GM12892 (cell line): ENCODE measurements at regions not wholly inside any gene's neighbourhood (a gene's known extent, or its start where the extent isn't known, plus 50 kb on each side); places are given as distances from the start of the nearest gene placed in this dataset.

Source experiments
- DNase-seq: peaks from one replicate; pipeline ENCODE4 v3.0.0; 2011; ENCODE audit not compliant: insufficient read length
- FAIRE-seq: peaks from 2 replicates; lab custom pipeline; 2011; peaks lifted over from hg19 to GRCh38; lab: Jason Lieb, UNC
- POLR2A ChIP-seq: IDR thresholded peaks from 2 replicates; pipeline ENCODE4 v1.6.1; 2011; ENCODE audit warnings: low read depth, low read length, control low read depth
- POLR2AphosphoS5 ChIP-seq: IDR thresholded peaks from 2 replicates; pipeline ENCODE4 v1.6.1; 2011; ENCODE audit warnings: low read depth, low read length, control low read depth
- TAF1 ChIP-seq: IDR thresholded peaks from 2 replicates; pipeline ENCODE4 v1.6.1; 2011; ENCODE audit warnings: low read depth, mild to moderate bottlenecking, control low read depth, low read length, borderline replicate concordance

DNA sequence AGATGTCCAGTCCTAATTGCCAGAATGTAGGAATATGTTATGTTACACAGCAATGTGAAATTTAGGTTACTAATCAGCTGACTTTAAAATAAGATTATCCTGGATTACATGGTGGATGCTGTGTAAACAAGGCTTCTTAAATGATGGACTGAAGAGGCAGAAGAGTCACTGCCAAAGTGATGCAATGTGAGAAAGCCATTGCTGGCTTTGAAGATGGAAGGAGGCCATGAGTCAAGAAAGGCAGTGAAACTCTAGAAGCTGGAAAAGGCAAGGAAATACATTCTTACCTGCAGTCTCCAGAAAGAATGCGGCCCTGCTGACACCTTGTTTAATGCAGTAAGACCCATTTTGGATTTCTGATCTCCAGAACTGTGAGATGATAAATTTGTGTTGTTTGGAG lies 179.1 kb upstream of the ZPLD1 start:
- FAIRE-seq (no peak), DNase-seq (no peak)
- TF ChIP-seq TAF1 (no peak), POLR2A (no peak), POLR2AphosphoS5 (no peak)

DNA sequence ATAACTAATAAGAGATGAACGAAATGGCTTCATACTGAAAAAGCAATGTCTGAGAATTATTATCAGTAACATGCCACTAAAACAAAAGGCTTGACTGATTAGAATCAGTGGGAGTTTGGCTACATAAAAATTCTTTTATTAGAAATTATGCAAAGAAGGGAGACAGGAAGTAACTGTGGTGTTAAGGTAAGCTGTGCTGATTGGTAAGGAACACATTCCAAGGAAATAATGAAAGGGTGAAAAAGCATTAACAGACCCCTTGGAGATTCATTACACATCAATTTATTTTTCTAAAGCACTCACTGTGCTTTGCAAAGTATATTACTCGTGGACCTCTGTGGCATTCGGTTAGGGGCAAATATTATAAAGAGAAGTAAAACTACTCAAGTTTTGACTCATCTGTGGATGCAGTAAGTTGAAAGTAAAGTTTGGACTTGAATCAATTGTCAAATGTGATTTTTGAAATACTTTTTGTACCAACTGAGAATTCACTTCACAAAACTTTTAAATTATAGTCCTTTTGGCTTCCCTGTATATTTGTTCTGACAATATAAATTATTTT lies 176.1 kb upstream of the ZPLD1 start:
- DNase-seq, result no peak
- no peak for TF ChIP-seq POLR2A
- TF ChIP-seq TAF1, result no peak
- no peak for TF ChIP-seq POLR2AphosphoS5
- no peak for FAIRE-seq

DNA sequence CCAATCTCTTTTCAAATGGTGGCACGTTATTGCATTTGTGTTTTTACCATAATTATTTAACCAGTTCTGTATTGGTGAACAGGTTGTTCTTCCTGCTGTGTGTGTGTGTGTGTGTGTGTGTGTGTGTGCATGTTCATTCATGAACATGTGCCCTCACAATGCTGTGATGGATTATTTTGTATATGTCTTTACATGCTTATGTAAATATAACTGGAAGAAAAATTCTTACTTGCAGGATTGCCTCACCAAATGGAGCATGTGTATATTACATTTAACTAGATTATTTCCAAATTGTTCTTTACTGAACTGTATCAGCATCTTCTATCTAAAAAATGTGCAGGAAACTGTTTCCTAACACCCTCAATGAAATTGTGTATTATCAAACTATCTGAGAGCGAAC lies 175.2 kb upstream of the ZPLD1 start:
- TF ChIP-seq POLR2A, result no peak
- no peak for TF ChIP-seq POLR2AphosphoS5
- no peak for TF ChIP-seq TAF1
- DNase-seq, result no peak
- peak; percentile 51 for FAIRE-seq

DNA sequence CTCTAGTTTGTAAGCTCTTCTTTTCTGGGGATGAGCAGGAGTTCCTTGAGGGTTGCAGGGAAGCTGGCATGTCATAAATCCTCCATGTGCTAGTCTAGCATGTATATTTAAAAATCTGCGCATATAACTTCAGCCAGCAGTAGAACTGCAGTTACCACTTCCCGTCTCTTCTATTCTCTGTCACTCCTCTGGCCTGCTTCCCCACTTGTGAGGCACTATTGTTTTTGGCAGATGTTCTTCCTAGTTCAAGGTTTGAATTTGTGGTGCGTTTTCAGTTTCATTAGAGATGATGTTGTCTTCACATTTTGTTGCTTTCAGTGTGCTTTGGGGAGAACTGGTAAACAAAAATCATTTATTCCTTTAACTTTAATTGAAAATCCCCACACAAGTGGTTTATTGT lies 169.1 kb upstream of the ZPLD1 start:
- no peak for TF ChIP-seq TAF1
- TF ChIP-seq POLR2AphosphoS5, result no peak
- no peak for TF ChIP-seq POLR2A
- FAIRE-seq (no peak), DNase-seq (no peak)

DNA sequence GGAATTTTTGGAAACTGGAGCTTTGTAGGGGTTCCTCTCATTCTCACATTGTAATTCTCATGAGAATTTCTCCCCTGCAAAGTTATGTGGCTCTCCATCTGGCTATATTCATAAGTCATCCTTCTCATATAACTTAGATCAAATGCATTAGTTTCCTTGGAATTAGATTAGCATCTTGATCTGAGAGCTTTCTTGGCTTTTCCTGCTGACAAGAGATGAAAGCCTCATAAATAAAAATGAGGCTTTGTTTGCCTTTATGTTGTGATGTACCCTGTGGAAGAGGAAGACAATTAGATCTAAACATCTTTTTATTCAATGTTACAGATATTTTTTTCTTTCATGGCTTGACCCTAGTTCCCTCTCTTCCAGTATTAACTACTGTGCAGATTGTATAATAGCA lies 165.4 kb upstream of the ZPLD1 start:
- DNase-seq (no peak), FAIRE-seq (no peak)
- TF ChIP-seq POLR2AphosphoS5 (no peak), POLR2A (no peak), TAF1 (no peak)

DNA sequence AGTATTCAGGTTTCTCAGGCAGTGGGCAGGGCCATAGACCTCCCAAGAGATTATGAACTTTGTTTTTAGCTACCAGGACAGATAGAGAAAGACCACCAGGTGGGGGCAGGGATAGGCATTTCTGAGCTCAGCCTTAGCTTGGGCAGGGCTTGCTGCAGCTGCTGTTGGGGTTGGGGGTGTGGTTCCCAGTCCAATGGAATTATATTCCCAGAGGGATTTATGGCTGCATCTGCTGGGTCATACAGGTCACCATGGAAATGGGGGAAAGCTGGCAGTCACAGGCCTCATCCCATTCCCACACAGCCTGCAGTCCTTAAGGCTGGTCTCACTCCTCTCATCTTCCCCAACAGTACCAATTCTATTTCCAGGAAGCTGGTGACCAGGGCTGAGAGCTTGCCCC lies 144.6 kb upstream of the ZPLD1 start:
- DNase-seq, result no peak
- TF ChIP-seq POLR2A, result no peak
- FAIRE-seq, result no peak

DNA sequence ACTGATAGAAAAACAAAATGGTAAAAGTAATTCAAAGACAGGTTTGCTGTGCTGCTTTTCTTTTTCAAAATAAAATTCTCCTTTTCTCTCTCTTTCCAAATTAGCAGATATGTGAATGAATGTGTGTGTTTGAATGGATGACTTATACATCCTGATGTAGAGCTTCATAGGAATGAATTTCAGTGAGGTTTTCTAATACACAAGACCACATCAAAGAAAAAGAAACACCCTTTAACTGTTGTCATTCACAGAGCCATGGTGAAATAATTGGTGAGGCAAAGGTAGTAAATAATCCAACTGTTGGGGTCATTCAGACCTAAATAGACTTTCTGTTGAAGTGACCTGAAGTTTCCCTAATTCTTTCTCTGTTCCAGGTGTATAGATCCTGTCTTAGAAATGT lies 139.1 kb upstream of the ZPLD1 start:
- TF ChIP-seq POLR2AphosphoS5 (no peak), TAF1 (no peak), POLR2A (no peak)
- FAIRE-seq (no peak), DNase-seq (no peak)

DNA sequence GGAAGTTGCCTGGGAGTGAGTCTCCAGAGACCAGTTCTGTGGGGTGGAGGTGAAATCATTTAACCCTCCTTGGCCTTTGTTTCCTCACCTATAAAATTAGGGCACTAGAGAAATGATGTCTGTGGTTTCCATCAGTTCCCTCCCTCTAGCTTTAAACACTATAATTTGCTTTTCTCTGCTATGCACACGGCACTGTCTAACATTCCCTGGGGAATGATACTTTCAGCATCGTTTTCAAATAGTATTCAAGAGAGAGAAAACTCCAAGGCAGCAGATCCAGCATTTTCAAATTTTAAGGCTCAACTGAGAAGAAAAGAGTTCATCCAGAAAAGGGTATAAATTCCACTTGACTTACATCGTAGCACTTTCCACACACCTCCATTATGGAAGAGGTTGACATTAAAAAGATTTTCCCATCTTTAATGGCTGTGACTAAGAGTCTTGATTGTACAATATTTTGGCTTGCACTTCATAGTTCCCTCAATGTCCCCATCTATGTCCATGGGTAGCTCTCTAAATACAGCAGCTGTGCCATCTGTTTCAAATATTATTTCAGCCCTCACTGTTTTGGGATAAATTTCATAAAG lies 137.7 kb upstream of the ZPLD1 start:
- no peak for FAIRE-seq
- DNase-seq, result no peak
- TF ChIP-seq TAF1 (no peak), POLR2A (no peak), POLR2AphosphoS5 (no peak)

DNA sequence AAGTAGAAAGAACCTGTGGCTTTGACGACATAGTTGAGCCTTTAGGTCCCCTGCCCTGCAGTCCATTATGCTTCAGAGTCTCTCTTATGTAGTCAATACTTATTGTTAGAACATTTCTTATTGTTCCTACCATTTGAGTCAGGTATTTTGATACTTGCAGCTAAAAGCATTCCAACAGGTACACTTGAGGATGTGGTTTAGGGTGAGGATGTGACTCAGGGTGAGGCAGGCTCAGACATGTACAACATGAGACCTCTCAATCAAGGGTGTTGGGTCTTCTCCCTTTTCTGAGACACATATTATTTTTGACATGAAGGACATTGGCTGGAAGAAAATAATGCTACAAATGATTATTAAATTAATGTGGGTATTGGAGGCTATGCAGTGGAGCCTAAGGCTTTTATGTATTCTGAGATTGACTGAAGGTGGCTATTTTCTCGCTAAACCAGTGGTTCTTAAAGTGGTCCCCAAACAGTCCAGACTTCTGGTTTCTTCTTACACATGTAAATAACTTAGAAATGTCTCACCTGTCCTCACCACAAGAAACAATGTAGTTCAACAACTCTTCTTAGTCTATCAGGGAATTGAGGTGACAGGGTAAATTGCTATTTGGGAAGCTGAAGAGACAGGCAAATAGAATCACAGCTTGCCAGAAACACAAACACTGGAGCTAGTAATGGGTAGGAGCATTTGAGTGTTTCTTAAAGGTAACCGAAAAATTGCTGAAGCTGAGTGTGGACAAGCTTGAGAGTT lies 135.5 kb upstream of the ZPLD1 start:
- no peak for DNase-seq
- FAIRE-seq, result no peak
- TF ChIP-seq POLR2AphosphoS5 (no peak), POLR2A (no peak), TAF1 (no peak)

DNA sequence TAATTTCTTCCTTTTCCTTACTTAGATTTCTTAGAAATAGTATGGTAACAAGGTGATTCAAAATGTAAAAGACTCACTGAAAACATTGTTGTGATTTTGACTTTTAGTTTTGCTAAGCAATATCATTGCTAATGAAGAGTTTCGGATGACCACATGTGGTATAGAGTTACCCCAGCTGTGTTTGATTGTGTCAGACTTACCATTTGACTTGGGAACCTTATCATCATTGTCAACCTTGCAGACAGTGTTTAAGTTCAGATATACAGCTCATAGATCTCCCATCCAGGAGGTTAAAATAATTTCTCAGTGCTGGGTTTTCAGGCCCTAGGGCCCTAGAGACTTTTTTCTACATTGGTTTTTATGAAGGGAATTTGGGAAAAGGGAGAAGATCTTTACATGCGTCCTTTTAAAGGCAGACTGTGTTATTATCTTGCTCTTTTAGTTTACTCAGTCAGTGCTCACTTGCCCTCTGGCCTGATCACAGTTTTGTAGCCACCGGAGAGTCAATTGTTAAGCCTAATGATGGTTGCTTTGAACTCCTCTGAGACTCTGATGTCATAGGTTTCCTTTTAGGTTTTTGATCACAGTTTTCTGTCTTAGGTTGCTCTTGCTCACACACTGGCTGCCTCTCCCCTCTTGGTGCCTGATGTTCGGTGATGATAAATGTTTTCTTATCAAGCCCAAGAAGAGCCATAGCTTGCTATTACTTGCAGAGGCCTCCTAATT lies 133.5 kb upstream of the ZPLD1 start:
- FAIRE-seq, result no peak
- no peak for TF ChIP-seq TAF1
- no peak for TF ChIP-seq POLR2AphosphoS5
- TF ChIP-seq POLR2A, result no peak
- no peak for DNase-seq

DNA sequence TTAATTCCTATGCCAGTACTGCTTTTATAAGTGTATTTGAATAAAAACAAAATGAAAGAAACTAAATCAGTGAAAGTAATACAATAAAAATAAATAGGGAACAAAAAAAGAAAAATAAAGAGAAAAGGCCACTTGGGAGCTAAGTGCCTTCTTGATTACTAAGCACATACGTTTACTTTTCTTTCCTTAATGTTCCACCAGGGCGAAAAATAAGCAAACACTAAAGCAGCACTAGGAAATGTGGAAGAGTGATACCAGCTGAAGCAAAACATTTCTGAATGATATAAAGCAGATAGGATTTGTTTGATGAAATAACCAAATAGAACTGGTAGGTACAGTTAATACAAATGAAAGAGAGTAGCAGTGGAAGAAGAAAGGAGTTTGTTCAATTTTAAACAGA lies 132.8 kb upstream of the ZPLD1 start:
- no peak for FAIRE-seq
- TF ChIP-seq TAF1, result no peak
- TF ChIP-seq POLR2AphosphoS5, result no peak
- TF ChIP-seq POLR2A, result no peak
- no peak for DNase-seq
